CD4-positive, alpha-beta T cell treated with Interleukin-6 for 4 hours (primary cell): ENCODE measurements at regions not wholly inside any gene's neighbourhood (a gene's known extent, or its start where the extent isn't known, plus 50 kb on each side); places are given as distances from the start of the nearest gene placed in this dataset.

Source experiments
- DNase-seq: peaks from one replicate; pipeline ENCODE4 v3.0.0-alpha.2; 2020; ENCODE audit warnings: mixed read lengths

- no peak for DNase-seq
These were observed 91.5 kb upstream of the VASH1 start for GRCh38 chr14:76669770-76670169.

- no peak for DNase-seq
These were observed 89.1 kb upstream of the VASH1 start for GRCh38 chr14:76672123-76672522.

GRCh38 chr14:76673261-76673660 is 88.0 kb upstream of the VASH1 start:
- DNase-seq = no peak

GRCh38 chr14:76675046-76675445 is 86.2 kb upstream of the VASH1 start:
- no peak for DNase-seq

GRCh38 chr14:76676539-76676938 is 84.7 kb upstream of the VASH1 start:
- DNase-seq = no peak

- no peak for DNase-seq
These were observed 83.6 kb upstream of the VASH1 start for GRCh38 chr14:76677534-76678145.

GRCh38 chr14:76678244-76678800 is 82.9 kb upstream of the VASH1 start:
- DNase-seq = no peak

- DNase-seq = no peak
These were observed 78.9 kb upstream of the VASH1 start for GRCh38 chr14:76682367-76682766.

- DNase-seq = no peak
These were observed 74.6 kb upstream of the VASH1 start for GRCh38 chr14:76686646-76687045.

GRCh38 chr14:76687611-76688382 is 73.5 kb upstream of the VASH1 start:
- DNase-seq = no peak

GRCh38 chr14:76688383-76688671 is 72.9 kb upstream of the VASH1 start:
- no peak for DNase-seq

GRCh38 chr14:76690502-76691105 is 70.7 kb upstream of the VASH1 start:
- DNase-seq = no peak

- no peak for DNase-seq
These were observed 67.2 kb upstream of the VASH1 start for GRCh38 chr14:76694106-76694505.

GRCh38 chr14:76695263-76695920 is 65.9 kb upstream of the VASH1 start:
- no peak for DNase-seq

- DNase-seq = no peak
These were observed 64.9 kb upstream of the VASH1 start for GRCh38 chr14:76696361-76696760.

- DNase-seq = no peak
These were observed 64.5 kb upstream of the VASH1 start for GRCh38 chr14:76696791-76697190.

- no peak for DNase-seq
These were observed 63.9 kb upstream of the VASH1 start for GRCh38 chr14:76697246-76697905.

- DNase-seq = no peak
These were observed 63.1 kb upstream of the VASH1 start for GRCh38 chr14:76698191-76698590.

- no peak for DNase-seq
These were observed 62.6 kb upstream of the VASH1 start for GRCh38 chr14:76698631-76699030.

- DNase-seq = no peak
These were observed 61.9 kb upstream of the VASH1 start for GRCh38 chr14:76699209-76699938.

GRCh38 chr14:76699939-76700590 is 61.2 kb upstream of the VASH1 start:
- DNase-seq = no peak

GRCh38 chr14:76701436-76701835 is 59.8 kb upstream of the VASH1 start:
- DNase-seq = no peak
